Heart right ventricle (tissue), 16 donors: ENCODE measurements at regions not wholly inside any gene's neighbourhood (a gene's known extent, or its start where the extent isn't known, plus 50 kb on each side); places are given as distances from the start of the nearest gene placed in this dataset.

ENCODE experiments used
- ATAC-seq, 8 donors: fragments of 200-7000 bp; cut with Tn5 transposase; one replicate each; pipeline ENCODE4 v1.9.1; 2020; ENCODE audit warnings: mild to moderate bottlenecking in 8 of 8, moderate library complexity in 8 of 8, moderate number of reproducible peaks in 1 of 8
- DNase-seq, 2 donors: peaks; one replicate each; pipeline ENCODE4 v3.0.0-alpha.2; 2020
- H3K27ac ChIP-seq, 10 donors: fragments of 200-600 bp; sonication (generic) in 2 of 10; one replicate each; pipeline versions ENCODE4 v1.5.0 to v1.8.0; 2020 to 2022; ENCODE audit warnings: mild to moderate bottlenecking in 3 of 10
- H3K27me3 ChIP-seq, 7 donors: fragments of 200-600 bp; one replicate each; pipeline ENCODE4 v1.8.0; 2021 to 2022; ENCODE audit warnings: mild to moderate bottlenecking in 2 of 7
- H3K36me3 ChIP-seq, 9 donors: fragments of 200-600 bp; sonication (generic) in 1 of 9; one replicate each; pipeline versions ENCODE4 v1.5.0 to v1.8.0; 2020 to 2022; ENCODE audit warnings: mild to moderate bottlenecking in 2 of 9
- H3K4me1 ChIP-seq, 9 donors: fragments of 200-600 bp; sonication (generic) in 1 of 9; one replicate each; pipeline versions ENCODE4 v1.5.0 to v1.8.0; 2020 to 2022; ENCODE audit warnings: mild to moderate bottlenecking in 4 of 9
- H3K4me3 ChIP-seq, 10 donors: fragments of 200-600 bp; sonication (generic) in 2 of 10; one replicate each; pipeline versions ENCODE4 v1.5.0 to v1.8.0; 2020 to 2022; ENCODE audit warnings: mild to moderate bottlenecking in 7 of 10, moderate library complexity in 2 of 10
- H3K9me3 ChIP-seq, 11 donors: fragments of 200-600 bp in 10 of 11; sonication (generic) in 2 of 11; one replicate each; pipeline versions ENCODE4 v1.5.0 to v1.8.0; 2013 to 2022; ENCODE audit warnings: mild to moderate bottlenecking in 2 of 11, control low read depth in 1 of 11, moderate library complexity in 1 of 11
- WGBS, 2 donors: extraction: QIAGEN DNeasy Blood & Tissue Kit; methylation state at CpG; one replicate each; pipeline ENCODE4 v1.1.7; 2013; ENCODE audit warnings: inconsistent platforms in 1 of 2; 5-methylcytosine and 5-hydroxymethylcytosine counted together
- intact Hi-C, 10 donors: fragments of 100-400 bp; cut with DNase I; formaldehyde crosslinking; loops; one replicate each; pipeline versions ENCODE4 v1.11.1 to v1.14.2; 2022
- TF ChIP-seq, protein P1 (sequence below), 9 donors: fragments of 200-600 bp; sonication (generic) in 2 of 9; IDR thresholded peaks; one replicate each; pipeline versions ENCODE4 v1.5.0 to v1.8.0; 2021 to 2022; ENCODE audit warnings: antibody characterized with exemption in 9 of 9, mild to moderate bottlenecking in 5 of 9, moderate library complexity in 1 of 9
- donor health status: Arrhythmogenic right ventricular cardiomyopathy.
- donor health status: ischemic (EF 13 %, LVEDD 7.1; RV severe dilation, severe dysfunction).
- donor health status: healthy with polysubstance abuse.
- donor health status: DM: no; HTN: yes; CAD: no.
- donor health status: DM: no; HTN: no; CAD: no.
- donor health status: ischemic (EF 25% LVEDD 6.9; RV normal size, moderate dysfunction).
- donor health status: ischemic (EF 25% LVEDD 5.7; RV mildly dilated, moderate dysfunction).
- donor health status: healthy.
- donor health status: DM: yes; HTN: yes; CAD: no.
- donor health status: Ischemic cardiomyopathy.
- donor health status: ischemic (EF 35%, LVEDD 5.7; RV mildly dilated, moderate dysfunction).
- donor health status: nonischemic (EF 11% LVEDD 7.7; RV severe dilation, severe dysfunction).
- donor health status: DM: yes; HTN: yes; CAD: no.
- donor health status: PGD.
- donor health status: ischemic (EF 29% LVEDD 5.4; RV normal size, mild dysfunction).
- donor health status: nonischemic (EF 23%, LVEDD 6.1; RV moderate dilation, normal function).

DNA sequence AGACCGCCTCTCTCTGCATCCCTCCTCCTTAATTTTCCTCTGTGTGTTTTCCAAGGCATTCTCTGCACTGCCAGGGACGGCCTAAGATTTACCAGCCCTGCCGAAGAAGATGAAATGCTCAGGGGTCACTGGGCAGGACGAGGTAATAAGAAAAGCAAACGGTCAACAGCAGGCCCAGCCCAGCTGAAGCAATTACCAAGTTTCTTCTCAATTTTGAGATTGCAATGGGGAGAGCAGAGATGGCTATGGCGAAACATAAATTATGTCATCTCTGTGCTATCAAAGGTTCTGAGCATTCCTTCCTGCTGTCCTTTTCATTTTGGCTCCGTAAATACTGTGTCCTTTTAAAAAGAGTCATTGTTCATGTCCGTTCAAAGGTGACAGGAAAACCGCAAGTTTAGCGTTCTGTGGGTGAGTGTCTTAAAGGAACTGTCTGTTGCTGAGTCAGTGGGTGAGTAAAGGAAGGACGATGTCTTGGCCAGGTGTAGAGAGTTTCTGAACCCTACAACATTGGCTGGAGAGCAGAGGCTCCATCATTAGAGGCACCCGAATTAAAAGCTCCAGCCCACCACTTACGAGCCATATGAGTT, 753.9 kb upstream of the EEF2KMT start:
- no peak for DNase-seq
- Histone ChIP-seq H3K9me3 (peaks cover 0 to 12% (median 0%) of the 10 kb centered on the region in 11 donors), H3K27me3 (no peaks in the 10 kb centered on the region), H3K36me3 (no peaks in the 10 kb centered on the region), H3K4me3 (no peak overlapping the region), H3K4me1 (no peaks in the 10 kb centered on the region), H3K27ac (no peak overlapping the region)
- intact Hi-C loops = no loop called here
- ATAC-seq = no peak
- 64 to 73% methylated on average over 13 of the region's 13 CpGs for WGBS, 2 donors
- TF ChIP-seq, protein P1, sequence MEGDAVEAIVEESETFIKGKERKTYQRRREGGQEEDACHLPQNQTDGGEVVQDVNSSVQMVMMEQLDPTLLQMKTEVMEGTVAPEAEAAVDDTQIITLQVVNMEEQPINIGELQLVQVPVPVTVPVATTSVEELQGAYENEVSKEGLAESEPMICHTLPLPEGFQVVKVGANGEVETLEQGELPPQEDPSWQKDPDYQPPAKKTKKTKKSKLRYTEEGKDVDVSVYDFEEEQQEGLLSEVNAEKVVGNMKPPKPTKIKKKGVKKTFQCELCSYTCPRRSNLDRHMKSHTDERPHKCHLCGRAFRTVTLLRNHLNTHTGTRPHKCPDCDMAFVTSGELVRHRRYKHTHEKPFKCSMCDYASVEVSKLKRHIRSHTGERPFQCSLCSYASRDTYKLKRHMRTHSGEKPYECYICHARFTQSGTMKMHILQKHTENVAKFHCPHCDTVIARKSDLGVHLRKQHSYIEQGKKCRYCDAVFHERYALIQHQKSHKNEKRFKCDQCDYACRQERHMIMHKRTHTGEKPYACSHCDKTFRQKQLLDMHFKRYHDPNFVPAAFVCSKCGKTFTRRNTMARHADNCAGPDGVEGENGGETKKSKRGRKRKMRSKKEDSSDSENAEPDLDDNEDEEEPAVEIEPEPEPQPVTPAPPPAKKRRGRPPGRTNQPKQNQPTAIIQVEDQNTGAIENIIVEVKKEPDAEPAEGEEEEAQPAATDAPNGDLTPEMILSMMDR (IDR thresholded peaks at IDR 0.05) = no peak

GRCh38 chr16:5850632-5851392, 753.2 kb upstream of the EEF2KMT start:
- H3K9me3 ChIP-seq = peaks cover 0 to 12% (median 0%) of the 10 kb centered on the region in 11 donors
- no peaks in the 10 kb centered on the region for H3K36me3 ChIP-seq
- 69 to 79% methylated on average over 16 of the region's 16 CpGs for WGBS, 2 donors
- no peaks in the 10 kb centered on the region for H3K27me3 ChIP-seq
- intact Hi-C loops = no loop called here
- no peak for ATAC-seq
- H3K4me3 ChIP-seq = no peak overlapping the region
- no peak for DNase-seq
- H3K27ac ChIP-seq = no peak overlapping the region
- TF ChIP-seq, protein P1 (IDR thresholded peaks at IDR 0.05) = no peak
- H3K4me1 ChIP-seq = no peaks in the 10 kb centered on the region

DNA sequence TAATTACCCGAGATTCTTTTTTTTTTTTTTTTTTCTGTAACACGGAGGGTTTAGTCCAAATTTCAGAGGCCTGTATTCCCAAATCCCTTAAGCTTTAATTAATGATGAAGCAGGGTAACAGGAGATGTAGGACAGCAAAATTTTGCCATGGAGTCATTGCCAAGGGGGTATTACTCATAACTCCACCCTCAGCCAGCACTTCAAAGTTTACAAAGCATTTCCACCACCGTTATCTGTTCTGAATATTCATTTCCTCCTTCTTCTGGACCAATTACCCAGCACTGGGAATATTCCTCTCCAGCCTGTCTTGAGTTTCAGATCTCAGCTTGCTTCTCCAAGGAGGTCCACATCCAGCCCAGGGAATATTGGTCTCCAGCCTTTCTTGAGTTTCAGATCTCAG, 747.5 kb upstream of the EEF2KMT start:
- Histone ChIP-seq H3K4me3 (no peak overlapping the region), H3K27me3 (no peaks in the 10 kb centered on the region), H3K9me3 (no peaks in the 10 kb centered on the region), H3K27ac (no peak overlapping the region), H3K36me3 (no peaks in the 10 kb centered on the region), H3K4me1 (no peaks in the 10 kb centered on the region)
- intact Hi-C loops = no loop called here
- no peak for DNase-seq
- no peak for ATAC-seq
- WGBS, 2 donors = 47 to 70% methylated on average over 3 of the region's 3 CpGs
- TF ChIP-seq, protein P1 (IDR thresholded peaks at IDR 0.05) = no peak

DNA sequence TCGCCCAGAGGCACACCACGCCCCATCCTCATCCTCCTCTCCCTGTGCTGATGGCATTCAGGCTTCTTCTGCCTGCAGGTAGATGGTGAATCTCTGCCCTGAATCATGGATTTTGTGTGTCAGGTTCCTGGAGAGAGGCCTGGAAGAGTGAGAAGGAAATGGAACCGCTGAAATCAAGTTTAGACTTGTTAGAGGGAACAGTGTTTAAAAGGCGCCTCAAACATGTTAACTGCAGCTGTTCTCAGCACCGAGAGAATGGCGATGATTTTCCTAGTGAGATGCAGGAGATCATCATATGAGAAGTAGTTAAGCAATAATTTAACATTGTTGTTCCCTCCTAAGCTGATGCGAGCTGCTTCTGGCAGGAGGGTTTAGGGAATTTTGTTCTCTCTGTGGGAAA, 744.4 kb upstream of the EEF2KMT start:
- WGBS, 2 donors = 71 to 77% methylated on average over 7 of the region's 7 CpGs
- Histone ChIP-seq H3K27ac (no peak overlapping the region), H3K4me1 (no peaks in the 10 kb centered on the region), H3K9me3 (peaks cover 0 to 5% (median 0%) of the 10 kb centered on the region in 11 donors), H3K4me3 (no peak overlapping the region), H3K36me3 (no peaks in the 10 kb centered on the region), H3K27me3 (no peaks in the 10 kb centered on the region)
- intact Hi-C loops = no loop called here
- TF ChIP-seq, protein P1 (IDR thresholded peaks at IDR 0.05) = no peak
- DNase-seq = no peak
- ATAC-seq = no peak
